A204.1 (cell line): ENCODE measurements at regions not wholly inside any gene's neighbourhood (a gene's known extent, or its start where the extent isn't known, plus 50 kb on each side); places are given as distances from the start of the nearest gene placed in this dataset.
"Not testable (repeated sequence)": the region's sequence is repeated elsewhere in the genome, so short reads cannot be mapped to it uniquely, and the experiment has no call there.

Experiments used
- FAIRE-seq: peaks from 2 replicates; lab custom pipeline; 2012; peaks lifted over from hg19 to GRCh38; lab: Jason Lieb, UNC

- FAIRE-seq = no peak
Measured at GRCh38 chr13:68806125-68806524, 1301.5 kb upstream of the ATXN8OS start.

GRCh38 chr13:68784275-68784674 is 1323.4 kb upstream of the ATXN8OS start:
- no peak for FAIRE-seq

GRCh38 chr13:68759617-68760016 is 1348.0 kb upstream of the ATXN8OS start:
- FAIRE-seq = no peak

GRCh38 chr13:68749796-68750195 is 1357.8 kb upstream of the ATXN8OS start:
- no peak for FAIRE-seq

- FAIRE-seq = no peak
Measured at GRCh38 chr13:68748038-68748437, 1359.6 kb upstream of the ATXN8OS start.

GRCh38 chr13:68745502-68745901 is 1362.1 kb upstream of the ATXN8OS start:
- no peak for FAIRE-seq

- FAIRE-seq = no peak
Measured at GRCh38 chr13:68736961-68737360, 1370.7 kb upstream of the ATXN8OS start.

GRCh38 chr13:68727798-68728197 is 1379.8 kb upstream of the ATXN8OS start:
- no peak for FAIRE-seq

GRCh38 chr13:68727165-68727564 is 1380.5 kb upstream of the ATXN8OS start:
- no peak for FAIRE-seq

GRCh38 chr13:68719815-68720214 is 1387.8 kb upstream of the ATXN8OS start:
- no peak for FAIRE-seq

- FAIRE-seq = no peak
Measured at GRCh38 chr13:68715651-68716050, 1392.0 kb upstream of the ATXN8OS start.

- FAIRE-seq = no peak
Measured at GRCh38 chr13:68714292-68714691, 1393.3 kb upstream of the ATXN8OS start.

GRCh38 chr13:68713394-68713793 is 1394.2 kb upstream of the ATXN8OS start:
- FAIRE-seq = no peak

GRCh38 chr13:68708336-68708908 is 1399.2 kb upstream of the ATXN8OS start:
- no peak for FAIRE-seq

GRCh38 chr13:68706044-68706443 is 1401.6 kb upstream of the ATXN8OS start:
- FAIRE-seq = not testable (repeated sequence)

- no peak for FAIRE-seq
Measured at GRCh38 chr13:68697551-68697950, 1410.1 kb upstream of the ATXN8OS start.

- no peak for FAIRE-seq
Measured at GRCh38 chr13:68696907-68697306, 1410.7 kb upstream of the ATXN8OS start.

- FAIRE-seq = no peak
Measured at GRCh38 chr13:68692049-68692448, 1415.6 kb upstream of the ATXN8OS start.

- FAIRE-seq = no peak
Measured at GRCh38 chr13:68690567-68690966, 1417.1 kb upstream of the ATXN8OS start.

GRCh38 chr13:68676513-68677115 is 1431.0 kb upstream of the ATXN8OS start:
- FAIRE-seq = no peak

GRCh38 chr13:68675209-68675608 is 1432.4 kb upstream of the ATXN8OS start:
- FAIRE-seq = no peak

GRCh38 chr13:68667863-68668262 is 1437.7 kb upstream of the PCDH9 start:
- FAIRE-seq = no peak

- no peak for FAIRE-seq
Measured at GRCh38 chr13:68666774-68667397, 1436.8 kb upstream of the PCDH9 start.

GRCh38 chr13:68645814-68646213 is 1415.7 kb upstream of the PCDH9 start:
- FAIRE-seq = no peak
